Mucosa of descending colon (tissue), 3 donors: ENCODE measurements at regions not wholly inside any gene's neighbourhood (a gene's known extent, or its start where the extent isn't known, plus 50 kb on each side); places are given as distances from the start of the nearest gene placed in this dataset.

Source experiments
- ATAC-seq: fragments of 200-7000 bp; cut with Tn5 transposase; one replicate; pipeline ENCODE4 v1.9.1; 2020; ENCODE audit warnings: mild to moderate bottlenecking, moderate library complexity
- DNase-seq, 3 donors: peaks; one replicate each; pipeline ENCODE4 v3.0.0-alpha.2; 2020
- H3K36me3 ChIP-seq: fragments of 200-600 bp; one replicate; pipeline ENCODE4 v1.8.0; 2021; ENCODE audit warnings: low read depth, mild to moderate bottlenecking
- H3K4me1 ChIP-seq: fragments of 200-600 bp; one replicate; pipeline ENCODE4 v1.8.0; 2021; ENCODE audit warnings: low read depth, mild to moderate bottlenecking
- H3K4me3 ChIP-seq: fragments of 200-600 bp; one replicate; pipeline ENCODE4 v1.8.0; 2021; ENCODE audit warnings: mild to moderate bottlenecking
- H3K9me3 ChIP-seq: fragments of 200-600 bp; one replicate; pipeline ENCODE4 v1.8.0; 2021; ENCODE audit warnings: mild to moderate bottlenecking
- CTCF ChIP-seq: fragments of 200-600 bp; IDR thresholded peaks from one replicate; pipeline ENCODE4 v1.8.0; 2022; ENCODE audit warnings: antibody characterized with exemption, mild to moderate bottlenecking
- intact Hi-C, 2 donors: fragments of 100-400 bp; cut with DNase I in 1 of 2; cut with micrococcal nuclease in 1 of 2; formaldehyde crosslinking; loops; one replicate each; pipeline versions ENCODE4 v1.11.0 to v1.11.1; 2022; cut with DNase I, micrococcal nuclease
- donor health status: DM: no; HTN: no; CAD: no; lungs with moderate emphysema.
- donor health status: DM: no; HTN: no; CAD: no.
- donor health status: DM: no; HTN: yes; CAD: no.

- H3K4me3 ChIP-seq = no peak overlapping the region
- no peaks in the 10 kb centered on the region for H3K36me3 ChIP-seq
- H3K9me3 ChIP-seq = no peaks in the 10 kb centered on the region
- no peak for DNase-seq
- H3K4me1 ChIP-seq = no peaks in the 10 kb centered on the region
- intact Hi-C loops = no loop called here
- ATAC-seq = no peak
- no peak for TF ChIP-seq CTCF
These were observed 239.7 kb downstream of the PTPRC start for GRCh38 chr1:198878566-198878965.

GRCh38 chr1:198879711-198880306 is 241.0 kb downstream of the PTPRC start:
- H3K4me3 ChIP-seq = no peak overlapping the region
- no peaks in the 10 kb centered on the region for H3K9me3 ChIP-seq
- intact Hi-C loops = no loop called here
- DNase-seq = no peak
- no peak for TF ChIP-seq CTCF
- H3K4me1 ChIP-seq = no peaks in the 10 kb centered on the region
- no peaks in the 10 kb centered on the region for H3K36me3 ChIP-seq
- ATAC-seq = peak; percentile 39

GRCh38 chr1:198880397-198880796 is 241.6 kb downstream of the PTPRC start:
- Histone ChIP-seq H3K36me3 (no peaks in the 10 kb centered on the region), H3K4me3 (no peak overlapping the region), H3K4me1 (no peaks in the 10 kb centered on the region), H3K9me3 (no peaks in the 10 kb centered on the region)
- intact Hi-C loops = no loop called here
- TF ChIP-seq CTCF = no peak
- DNase-seq (no peak), ATAC-seq (no peak)

- no peak for TF ChIP-seq CTCF
- H3K4me1 ChIP-seq = no peaks in the 10 kb centered on the region
- H3K36me3 ChIP-seq = no peaks in the 10 kb centered on the region
- no peaks in the 10 kb centered on the region for H3K9me3 ChIP-seq
- ATAC-seq = peak; percentile 79
- intact Hi-C loops = no loop called here
- H3K4me3 ChIP-seq = no peak overlapping the region
- no peak for DNase-seq
These were observed 242.2 kb downstream of the PTPRC start for GRCh38 chr1:198880818-198881597.

- intact Hi-C loops = no loop called here
- H3K4me1 ChIP-seq = no peaks in the 10 kb centered on the region
- no peaks in the 10 kb centered on the region for H3K36me3 ChIP-seq
- ATAC-seq (no peak), DNase-seq (no peak)
- no peaks in the 10 kb centered on the region for H3K9me3 ChIP-seq
- TF ChIP-seq CTCF = no peak
- no peak overlapping the region for H3K4me3 ChIP-seq
These were observed 244.3 kb downstream of the PTPRC start for GRCh38 chr1:198883184-198883583.
